AG10803 (cell line): ENCODE measurements at regions not wholly inside any gene's neighbourhood (a gene's known extent, or its start where the extent isn't known, plus 50 kb on each side); places are given as distances from the start of the nearest gene placed in this dataset.

Source experiments
- DNase-seq: peaks from one replicate; pipeline ENCODE4 v3.0.0; 2010; ENCODE audit warnings: low read depth
- H3K4me3 ChIP-seq: 2 replicates; pipeline ENCODE4 v1.5.1; 2011; ENCODE audit warnings: mild to moderate bottlenecking, low read length, control low read depth
- CTCF ChIP-seq: conservative IDR thresholded peaks from 2 replicates; pipeline ENCODE4 v1.5.1; 2011; ENCODE audit warnings: mild to moderate bottlenecking, low read length, control low read depth, inconsistent platforms

GRCh38 chr1:68281946-68282615 lies 49.8 kb upstream of the WLS start:
- H3K4me3 ChIP-seq: no peak overlapping the region
- no peak for DNase-seq
- no peak for TF ChIP-seq CTCF
